Naive thymus-derived CD4-positive, alpha-beta T cell (primary cell): ENCODE measurements at regions not wholly inside any gene's neighbourhood (a gene's known extent, or its start where the extent isn't known, plus 50 kb on each side); places are given as distances from the start of the nearest gene placed in this dataset.

Source experiments
- ATAC-seq: fragments of 150-1000 bp; cut with Tn5 transposase; 2 replicates; pipeline ENCODE4 v1.10.0; 2021; ENCODE audit warnings: mild to moderate bottlenecking, moderate library complexity
- CTCF ChIA-PET: fragments of 350-600 bp; sonication (Branson Sonifier 250); formaldehyde crosslinking; loops from one replicate; lab custom pipeline; 2021; ENCODE audit warnings: antibody characterized with exemption; lab: Charles Lee
- POLR2A ChIA-PET: fragments of 350-600 bp; sonication (Branson Sonifier 250); formaldehyde crosslinking; loops from one replicate; lab custom pipeline; 2021; ENCODE audit warnings: antibody characterized with exemption, inconsistent platforms; lab: Charles Lee
- DNase-seq, 9 donors: peaks; one replicate each; pipeline versions ENCODE4 v3.0.0 to v3.0.0-alpha.2; 2020 to 2022; ENCODE audit warnings: mixed read lengths in 1 of 9
- H3K27ac ChIP-seq: one replicate; pipeline ENCODE4 v1.7.0; 2013; ENCODE audit warnings: mild to moderate bottlenecking, low read depth, low read length, moderate library complexity
- H3K27me3 ChIP-seq, 2 donors: one replicate each; pipeline ENCODE4 v1.7.0; 2013; ENCODE audit warnings: low read length in 2 of 2, mild to moderate bottlenecking in 2 of 2, moderate library complexity in 2 of 2; ENCODE audit not compliant: control insufficient read depth in 2 of 2, insufficient read depth in 2 of 2
- H3K36me3 ChIP-seq, 3 experiments: 1 replicate in 2 of 3; 2 replicates in 1 of 3; pipeline ENCODE4 v1.7.0; 2013; ENCODE audit warnings: low read length in 3 of 3, mild to moderate bottlenecking in 3 of 3, moderate library complexity in 1 of 3; ENCODE audit not compliant: insufficient read depth in 3 of 3, control insufficient read depth in 2 of 3
- H3K4me1 ChIP-seq, 2 donors: one replicate each; pipeline ENCODE4 v1.7.0; 2013; ENCODE audit warnings: low read length in 2 of 2, mild to moderate bottlenecking in 2 of 2, moderate library complexity in 1 of 2; ENCODE audit not compliant: control insufficient read depth in 2 of 2, insufficient read depth in 2 of 2
- H3K4me3 ChIP-seq: 2 replicates; pipeline ENCODE4 v1.7.0; 2013; ENCODE audit warnings: mild to moderate bottlenecking, low read length
- H3K9me3 ChIP-seq, 3 experiments: 1 replicate in 2 of 3; 2 replicates in 1 of 3; pipeline ENCODE4 v1.7.0; 2013; ENCODE audit warnings: low read length in 3 of 3; ENCODE audit not compliant: control insufficient read depth in 2 of 3
- H3K27ac Mint-ChIP-seq, 9 donors: one replicate each; pipeline ENCODE4 v1.8.0; 2020 to 2022; ENCODE audit warnings: mixed read lengths in 9 of 9, mild to moderate bottlenecking in 8 of 9, moderate library complexity in 5 of 9, inconsistent platforms in 2 of 9
- H3K27me3 Mint-ChIP-seq, 5 donors: one replicate each; pipeline ENCODE4 v1.8.0; 2021 to 2022; ENCODE audit warnings: mixed read lengths in 5 of 5, mild to moderate bottlenecking in 1 of 5
- H3K36me3 Mint-ChIP-seq, 5 donors: one replicate each; pipeline ENCODE4 v1.8.0; 2020 to 2022; ENCODE audit warnings: mixed read lengths in 5 of 5, mild to moderate bottlenecking in 3 of 5, inconsistent platforms in 1 of 5
- H3K4me1 Mint-ChIP-seq, 7 donors: one replicate each; pipeline ENCODE4 v1.8.0; 2020 to 2022; ENCODE audit warnings: mixed read lengths in 7 of 7, mild to moderate bottlenecking in 3 of 7, inconsistent platforms in 1 of 7
- H3K4me3 Mint-ChIP-seq, 10 donors: one replicate each; pipeline ENCODE4 v1.8.0; 2020 to 2022; ENCODE audit warnings: mild to moderate bottlenecking in 10 of 10, mixed read lengths in 10 of 10, moderate library complexity in 6 of 10, inconsistent platforms in 2 of 10
- H3K9me3 Mint-ChIP-seq, 11 donors: one replicate each; pipeline ENCODE4 v1.8.0; 2020 to 2022; ENCODE audit warnings: mixed read lengths in 11 of 11, mild to moderate bottlenecking in 4 of 11, inconsistent platforms in 1 of 11, moderate library complexity in 1 of 11
- intact Hi-C, 2 donors: fragments of 100-400 bp; cut with micrococcal nuclease; formaldehyde crosslinking; loops; one replicate each; pipeline ENCODE4 v1.15.1; 2023

- H3K27ac ChIP-seq = no peak overlapping the region
- intact Hi-C loops = no loop called here
- no peaks in the 10 kb centered on the region for H3K27me3 ChIP-seq
- Mint-ChIP-seq H3K4me3 (no peak overlapping the region), H3K27me3 (peaks cover 0 to 10% (median 7%) of the 10 kb centered on the region in 5 donors), H3K36me3 (no peaks in the 10 kb centered on the region), H3K27ac (no peak overlapping the region), H3K9me3 (no peaks in the 10 kb centered on the region), H3K4me1 (no peaks in the 10 kb centered on the region)
- CTCF ChIA-PET = interaction anchor here (0.6 kb wide), 1 partner anchor 12 kb away, joined by 5 read pairs; no protein-coding TSS in a partner anchor
- no peaks in the 10 kb centered on the region for H3K9me3 ChIP-seq
- H3K4me3 ChIP-seq = no peak overlapping the region
- DNase-seq (no peak), ATAC-seq (no peak)
- H3K36me3 ChIP-seq = no peaks in the 10 kb centered on the region
- POLR2A ChIA-PET = no interaction called here
- H3K4me1 ChIP-seq = no peaks in the 10 kb centered on the region
Measured at GRCh38 chr4:22900876-22901275, 208.1 kb downstream of the GBA3 start.

DNA sequence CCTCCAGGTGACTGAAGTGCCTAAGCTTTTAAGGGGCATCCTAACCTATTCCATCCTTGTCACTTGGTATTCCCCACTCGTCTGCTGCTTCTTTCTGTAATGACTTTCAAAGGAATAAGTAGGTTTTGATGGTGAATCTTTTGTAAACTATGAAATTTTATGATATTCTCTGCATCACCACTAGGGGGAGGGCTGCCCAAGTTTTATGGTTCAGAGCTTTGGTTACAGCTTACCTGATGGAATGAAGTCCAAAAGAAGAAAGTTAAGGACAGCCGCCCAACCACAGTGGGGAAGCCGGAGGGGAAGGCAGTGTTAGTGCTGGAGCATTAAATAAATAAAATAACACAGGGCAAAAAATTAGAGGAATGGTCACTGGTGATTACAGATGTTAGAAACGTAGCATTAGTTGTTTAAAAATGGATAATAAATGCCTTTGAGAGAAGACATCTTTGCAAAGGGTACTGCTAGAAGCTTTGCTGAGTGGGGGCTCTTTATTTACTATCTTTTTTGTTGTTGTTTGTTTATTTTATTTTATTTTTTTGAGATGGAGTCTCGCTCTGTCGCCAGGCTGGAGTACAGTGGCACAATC lies 204.9 kb downstream of the GBA3 start:
- Mint-ChIP-seq H3K4me3 (no peak overlapping the region), H3K9me3 (no peaks in the 10 kb centered on the region), H3K27ac (no peak overlapping the region), H3K36me3 (no peaks in the 10 kb centered on the region), H3K27me3 (peaks cover 0 to 25% (median 10%) of the 10 kb centered on the region in 5 donors), H3K4me1 (no peaks in the 10 kb centered on the region)
- Histone ChIP-seq H3K4me1 (no peaks in the 10 kb centered on the region), H3K27ac (no peak overlapping the region), H3K36me3 (no peaks in the 10 kb centered on the region), H3K9me3 (no peaks in the 10 kb centered on the region), H3K27me3 (no peaks in the 10 kb centered on the region), H3K4me3 (no peak overlapping the region)
- intact Hi-C loops = loop anchor here in 1 of 2 donors (1.0 kb wide), 1 partner anchor 1522 kb away; no protein-coding TSS in a partner anchor
- DNase-seq = peak in 5 of 9 donors; percentile 5 to 21 (median 19)
- ATAC-seq = no peak
- POLR2A ChIA-PET = no interaction called here
- CTCF ChIA-PET = interaction anchor here (0.7 to 1.5 kb wide), 2 partner anchors 25 to 1521 kb away, joined by 3 to 5 read pairs; no protein-coding TSS in a partner anchor

DNA sequence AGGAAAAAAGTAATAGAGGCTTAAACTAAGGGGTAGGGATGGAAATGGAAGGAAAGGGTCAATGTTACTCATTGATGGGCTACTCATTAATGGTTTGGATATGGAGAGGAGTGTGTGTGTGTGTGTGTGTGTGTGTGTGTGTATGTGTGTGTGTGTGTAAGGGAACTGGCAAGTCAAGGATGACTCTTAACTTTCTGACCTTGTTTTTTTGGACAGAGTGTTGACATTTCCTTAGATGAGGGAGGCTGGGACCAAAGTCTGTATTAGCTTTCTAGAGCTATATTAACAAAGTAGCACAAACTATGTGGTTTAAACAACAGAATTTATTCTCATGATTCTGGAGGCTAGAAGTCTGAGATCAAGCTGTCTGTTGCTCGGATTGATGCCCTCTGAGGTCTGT lies 202.7 kb downstream of the GBA3 start:
- H3K4me1 Mint-ChIP-seq = no peaks in the 10 kb centered on the region
- peaks cover 0 to 10% (median 0%) of the 10 kb centered on the region in 11 donors for H3K9me3 Mint-ChIP-seq
- H3K4me3 Mint-ChIP-seq = no peak overlapping the region
- H3K36me3 ChIP-seq = no peaks in the 10 kb centered on the region
- intact Hi-C loops = no loop called here
- no peaks in the 10 kb centered on the region for H3K4me1 ChIP-seq
- CTCF ChIA-PET = interaction anchor here (0.6 to 0.9 kb wide), 2 partner anchors 9 to 1534 kb away, joined by 3 read pairs; no protein-coding TSS in a partner anchor
- no peaks in the 10 kb centered on the region for H3K36me3 Mint-ChIP-seq
- DNase-seq (no peak), ATAC-seq (no peak)
- peaks cover 0 to 25% (median 11%) of the 10 kb centered on the region in 5 donors for H3K27me3 Mint-ChIP-seq
- H3K27ac Mint-ChIP-seq = no peak overlapping the region
- POLR2A ChIA-PET = no interaction called here
- no peak overlapping the region for H3K4me3 ChIP-seq
- H3K27me3 ChIP-seq = no peaks in the 10 kb centered on the region
- H3K27ac ChIP-seq = no peak overlapping the region
- H3K9me3 ChIP-seq = no peaks in the 10 kb centered on the region

DNA sequence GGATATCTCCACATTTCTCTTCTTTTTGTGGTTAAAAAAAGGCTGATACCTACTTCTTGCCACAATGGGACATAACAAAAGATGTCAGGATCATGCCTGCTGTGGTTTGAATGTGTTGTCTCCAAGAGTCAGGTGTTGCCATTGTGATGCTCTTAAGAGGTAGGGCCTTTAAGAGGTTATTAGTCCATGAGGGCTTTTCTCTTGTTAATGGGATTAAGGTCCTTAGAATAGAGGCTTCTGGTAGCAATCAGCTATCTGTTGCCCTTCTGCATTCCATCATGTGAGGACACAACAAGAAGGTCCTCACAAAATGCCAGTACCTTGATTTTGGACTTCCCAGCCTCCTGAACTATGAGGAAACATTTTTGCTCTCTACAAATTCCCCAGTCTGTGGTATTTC lies 191.4 kb downstream of the GBA3 start:
- Histone ChIP-seq H3K27ac (no peak overlapping the region), H3K4me1 (no peaks in the 10 kb centered on the region), H3K4me3 (no peak overlapping the region), H3K9me3 (no peaks in the 10 kb centered on the region), H3K27me3 (no peaks in the 10 kb centered on the region), H3K36me3 (no peaks in the 10 kb centered on the region)
- Mint-ChIP-seq H3K27ac (no peak overlapping the region), H3K9me3 (peaks cover 0 to 11% (median 2%) of the 10 kb centered on the region in 11 donors), H3K36me3 (no peaks in the 10 kb centered on the region), H3K4me3 (no peak overlapping the region), H3K4me1 (no peaks in the 10 kb centered on the region), H3K27me3 (peaks cover 0 to 6% (median 0%) of the 10 kb centered on the region in 5 donors)
- no peak for ATAC-seq
- ChIA-PET CTCF (no interaction called here), POLR2A (no interaction called here)
- DNase-seq = no peak
- intact Hi-C loops = no loop called here

- H3K27me3 Mint-ChIP-seq = peaks cover 0 to 6% (median 0%) of the 10 kb centered on the region in 5 donors
- H3K36me3 Mint-ChIP-seq = no peaks in the 10 kb centered on the region
- no peaks in the 10 kb centered on the region for H3K4me1 Mint-ChIP-seq
- H3K4me3 Mint-ChIP-seq = no peak overlapping the region
- no peaks in the 10 kb centered on the region for H3K9me3 ChIP-seq
- no peaks in the 10 kb centered on the region for H3K27me3 ChIP-seq
- H3K27ac Mint-ChIP-seq = no peak overlapping the region
- intact Hi-C loops = no loop called here
- no peak overlapping the region for H3K27ac ChIP-seq
- no peaks in the 10 kb centered on the region for H3K4me1 ChIP-seq
- no peak for ATAC-seq
- H3K9me3 Mint-ChIP-seq = peaks cover 0 to 6% (median 0%) of the 10 kb centered on the region in 11 donors
- POLR2A ChIA-PET = no interaction called here
- no peak for DNase-seq
- no peak overlapping the region for H3K4me3 ChIP-seq
- H3K36me3 ChIP-seq = no peaks in the 10 kb centered on the region
- CTCF ChIA-PET = no interaction called here
Measured at GRCh38 chr4:22881411-22881810, 188.7 kb downstream of the GBA3 start.

- no peak for DNase-seq
- no peaks in the 10 kb centered on the region for H3K27me3 ChIP-seq
- intact Hi-C loops = no loop called here
- no peaks in the 10 kb centered on the region for H3K4me1 ChIP-seq
- no peak overlapping the region for H3K27ac ChIP-seq
- ChIA-PET POLR2A (no interaction called here), CTCF (no interaction called here)
- H3K36me3 ChIP-seq = no peaks in the 10 kb centered on the region
- Mint-ChIP-seq H3K9me3 (peaks cover 0 to 6% (median 0%) of the 10 kb centered on the region in 11 donors), H3K4me1 (no peaks in the 10 kb centered on the region), H3K4me3 (no peak overlapping the region), H3K36me3 (no peaks in the 10 kb centered on the region), H3K27ac (no peak overlapping the region), H3K27me3 (peaks cover 0 to 6% (median 0%) of the 10 kb centered on the region in 5 donors)
- H3K4me3 ChIP-seq = no peak overlapping the region
- no peak for ATAC-seq
- H3K9me3 ChIP-seq = no peaks in the 10 kb centered on the region
Measured at GRCh38 chr4:22877486-22878052, 184.8 kb downstream of the GBA3 start.

GRCh38 chr4:22876270-22876669 lies 183.5 kb downstream of the GBA3 start:
- no peak for ATAC-seq

More at GRCh38 chr4:22876270-22876669, 183.5 kb downstream of the GBA3 start:
- H3K9me3 ChIP-seq = no peaks in the 10 kb centered on the region
- no peak for DNase-seq
- Mint-ChIP-seq H3K9me3 (peaks cover 0 to 5% (median 0%) of the 10 kb centered on the region in 11 donors), H3K27me3 (peaks cover 0 to 6% (median 0%) of the 10 kb centered on the region in 5 donors), H3K27ac (peak overlapping the region in 1 of 9 donors; percentile 27), H3K4me1 (no peaks in the 10 kb centered on the region), H3K36me3 (no peaks in the 10 kb centered on the region), H3K4me3 (no peak overlapping the region)
- no peak overlapping the region for H3K4me3 ChIP-seq
- H3K36me3 ChIP-seq = no peaks in the 10 kb centered on the region
- H3K4me1 ChIP-seq = no peaks in the 10 kb centered on the region
- H3K27me3 ChIP-seq = no peaks in the 10 kb centered on the region
- intact Hi-C loops = no loop called here
- CTCF ChIA-PET = no interaction called here
- no peak overlapping the region for H3K27ac ChIP-seq
- POLR2A ChIA-PET = no interaction called here
